Endometrium (tissue), 2 donors: ENCODE measurements at regions not wholly inside any gene's neighbourhood (a gene's known extent, or its start where the extent isn't known, plus 50 kb on each side); places are given as distances from the start of the nearest gene placed in this dataset.
"Not testable (repeated sequence)": the region's sequence is repeated elsewhere in the genome, so short reads cannot be mapped to it uniquely, and the experiment has no call there.

Experiments
- FAIRE-seq: peaks from 2 replicates; lab custom pipeline; 2012; peaks lifted over from hg19 to GRCh38; lab: Jason Lieb, UNC
- donor health status: control.
- donor health status: control.

- not testable (repeated sequence) for FAIRE-seq
Measured at GRCh38 chr17:445839-446238, 93.2 kb upstream of the RPH3AL start, which contains the start of gene RFLNB. TSS of gene RFLNB (minus strand) at chr17:445939.

- FAIRE-seq = no peak
Measured at GRCh38 chr17:444879-445454, 92.4 kb upstream of the RPH3AL start.

- FAIRE-seq = no peak
Measured at GRCh38 chr17:443109-443508, 90.5 kb upstream of the RPH3AL start.

- FAIRE-seq = no peak
Measured at GRCh38 chr17:441155-441950, 88.7 kb upstream of the RPH3AL start.

- no peak for FAIRE-seq
Measured at GRCh38 chr17:438191-438590, 85.6 kb upstream of the RPH3AL start.

GRCh38 chr17:437545-437944 is 84.9 kb upstream of the RPH3AL start:
- no peak for FAIRE-seq

GRCh38 chr17:436571-436970 is 84.0 kb upstream of the RPH3AL start:
- FAIRE-seq = no peak

GRCh38 chr17:432471-432870 is 79.9 kb upstream of the RPH3AL start:
- FAIRE-seq = not testable (repeated sequence)

- no peak for FAIRE-seq
Measured at GRCh38 chr17:431494-431893, 78.9 kb upstream of the RPH3AL start.

- FAIRE-seq = no peak
Measured at GRCh38 chr17:429589-429988, 77.0 kb upstream of the RPH3AL start.

- FAIRE-seq = no peak
Measured at GRCh38 chr17:428414-428813, 75.8 kb upstream of the RPH3AL start.

- FAIRE-seq = no peak
Measured at GRCh38 chr17:427891-428290, 75.3 kb upstream of the RPH3AL start.

GRCh38 chr17:427327-427726 is 74.7 kb upstream of the RPH3AL start:
- FAIRE-seq = no peak

- FAIRE-seq = no peak
Measured at GRCh38 chr17:422196-422930, 69.8 kb upstream of the RPH3AL start.

- FAIRE-seq = no peak
Measured at GRCh38 chr17:420479-421175, 68.0 kb upstream of the RPH3AL start.

- no peak for FAIRE-seq
Measured at GRCh38 chr17:419073-419735, 66.6 kb upstream of the RPH3AL start.

- FAIRE-seq = no peak
Measured at GRCh38 chr17:418421-418751, 65.8 kb upstream of the RPH3AL start.

GRCh38 chr17:417691-418420 is 65.2 kb upstream of the RPH3AL start:
- FAIRE-seq = no peak

- FAIRE-seq = no peak
Measured at GRCh38 chr17:416293-417206, 63.9 kb upstream of the RPH3AL start.

GRCh38 chr17:413706-414380 is 61.2 kb upstream of the RPH3AL start:
- no peak for FAIRE-seq
